Pancreas (tissue), 10 donors: ENCODE measurements at regions not wholly inside any gene's neighbourhood (a gene's known extent, or its start where the extent isn't known, plus 50 kb on each side); places are given as distances from the start of the nearest gene placed in this dataset.

ENCODE experiments used
- ATAC-seq, 4 donors: fragments of 200-7000 bp; cut with Tn5 transposase; one replicate each; pipeline versions ENCODE4 v1.8.0 to v1.9.1; 2020; ENCODE audit warnings: mild to moderate bottlenecking in 4 of 4, moderate library complexity in 4 of 4
- DNase-seq, 6 donors: peaks; one replicate each; pipeline ENCODE4 v3.0.0-alpha.2; 2020
- FAIRE-seq: peaks from 2 replicates; lab custom pipeline; 2012; peaks lifted over from hg19 to GRCh38; lab: Jason Lieb, UNC
- H3K27ac ChIP-seq, 4 donors: fragments of 200-600 bp; sonication (generic); 1 replicate in 3 of 4; 2 replicates in 1 of 4; pipeline versions ENCODE4 v1.5.0 to v1.8.0; 2020
- H3K27me3 ChIP-seq, 4 donors: fragments of 200-600 bp; one replicate each; pipeline ENCODE4 v1.8.0; 2021
- H3K36me3 ChIP-seq, 3 donors: fragments of 200-600 bp; sonication (generic) in 1 of 3; one replicate each; pipeline versions ENCODE4 v1.5.0 to v1.8.0; 2020 to 2021
- H3K4me1 ChIP-seq, 3 donors: fragments of 200-600 bp; one replicate each; pipeline ENCODE4 v1.8.0; 2021
- H3K4me3 ChIP-seq, 4 donors: fragments of 200-600 bp; sonication (generic) in 2 of 4; one replicate each; pipeline versions ENCODE4 v1.5.0 to v1.8.0; 2020 to 2021
- H3K9me3 ChIP-seq, 4 donors: fragments of 200-600 bp; one replicate each; pipeline ENCODE4 v1.8.0; 2021
- CTCF ChIP-seq, 4 donors: fragments of 200-600 bp; sonication (generic) in 3 of 4; IDR thresholded peaks; one replicate each; pipeline versions ENCODE4 v1.5.0 to v1.8.0; 2021; ENCODE audit warnings: antibody characterized with exemption in 4 of 4
- WGBS, 2 donors: extraction: QIAGEN DNeasy Blood & Tissue Kit; methylation state at CpG; one replicate each; pipeline ENCODE4 v1.1.7; 2013; 5-methylcytosine and 5-hydroxymethylcytosine counted together
- intact Hi-C, 3 donors: fragments of 100-400 bp; cut with DNase I; formaldehyde crosslinking; loops; one replicate each; pipeline versions ENCODE4 v1.11.1 to v1.14.2; 2022
- donor health status: healthy with polysubstance abuse.
- donor health status: DM: no; HTN: no; CAD: no; lungs with moderate emphysema.
- donor health status: DM: no; HTN: no; CAD: no.
- donor health status: control.
- donor health status: control.
- donor health status: Bipolar disorder and iron deficiency.
- donor health status: DM: yes; HTN: yes; CAD: no.
- donor health status: DM: no; HTN: no; CAD: no.
- donor health status: DM: no; HTN: no; CAD: no.
- donor health status: DM: yes; HTN: yes; CAD: no.

- no peak for TF ChIP-seq CTCF (IDR thresholded peaks at IDR 0.05)
- no peaks in the 10 kb centered on the region for H3K4me1 ChIP-seq
- H3K4me3 ChIP-seq: no peak overlapping the region
- intact Hi-C loops: no loop called here
- H3K36me3 ChIP-seq: no peaks in the 10 kb centered on the region
- ATAC-seq (no peak), FAIRE-seq (no peak), DNase-seq (no peak)
- H3K27ac ChIP-seq: no peak overlapping the region
- H3K27me3 ChIP-seq: no peaks in the 10 kb centered on the region
- WGBS, 2 donors: 83 to 88% methylated on average over 1 of the region's 1 CpG
- H3K9me3 ChIP-seq: no peaks in the 10 kb centered on the region
Measured at GRCh38 chr5:110195288-110195687, 505.6 kb downstream of the MAN2A1 start.

GRCh38 chr5:110201791-110202190 lies 512.1 kb downstream of the MAN2A1 start:
- H3K4me3 ChIP-seq: no peak overlapping the region
- no peaks in the 10 kb centered on the region for H3K36me3 ChIP-seq
- no peak for DNase-seq
- H3K4me1 ChIP-seq: no peaks in the 10 kb centered on the region
- no peak for TF ChIP-seq CTCF (IDR thresholded peaks at IDR 0.05)
- no peak for ATAC-seq
- intact Hi-C loops: no loop called here
- no peak overlapping the region for H3K27ac ChIP-seq
- no peak for FAIRE-seq
- no peaks in the 10 kb centered on the region for H3K9me3 ChIP-seq
- no peaks in the 10 kb centered on the region for H3K27me3 ChIP-seq
- 19 to 33% methylated on average over 1 of the region's 1 CpG for WGBS, 2 donors

GRCh38 chr5:110203661-110204060 lies 513.9 kb downstream of the MAN2A1 start:
- Histone ChIP-seq H3K36me3 (no peaks in the 10 kb centered on the region), H3K4me1 (no peaks in the 10 kb centered on the region), H3K4me3 (no peak overlapping the region), H3K9me3 (no peaks in the 10 kb centered on the region), H3K27me3 (no peaks in the 10 kb centered on the region), H3K27ac (no peak overlapping the region)
- no peak for ATAC-seq
- FAIRE-seq: no peak
- no peak for TF ChIP-seq CTCF (IDR thresholded peaks at IDR 0.05)
- intact Hi-C loops: no loop called here
- no peak for DNase-seq

- H3K27ac ChIP-seq: no peak overlapping the region
- ATAC-seq: no peak
- H3K9me3 ChIP-seq: no peaks in the 10 kb centered on the region
- H3K4me3 ChIP-seq: no peak overlapping the region
- DNase-seq: no peak
- 45 to 52% methylated on average over 3 of the region's 3 CpGs for WGBS, 2 donors
- no peaks in the 10 kb centered on the region for H3K27me3 ChIP-seq
- TF ChIP-seq CTCF (IDR thresholded peaks at IDR 0.05): no peak
- intact Hi-C loops: no loop called here
- H3K36me3 ChIP-seq: no peaks in the 10 kb centered on the region
- no peaks in the 10 kb centered on the region for H3K4me1 ChIP-seq
- no peak for FAIRE-seq
Measured at GRCh38 chr5:110209401-110209800, 517.1 kb downstream of the TMEM232 start.

GRCh38 chr5:110218981-110219380 lies 507.5 kb downstream of the TMEM232 start:
- H3K36me3 ChIP-seq: no peaks in the 10 kb centered on the region
- H3K9me3 ChIP-seq: no peaks in the 10 kb centered on the region
- FAIRE-seq: no peak
- WGBS, 2 donors: 43 to 75% methylated on average over 1 of the region's 1 CpG
- no peak overlapping the region for H3K4me3 ChIP-seq
- TF ChIP-seq CTCF (IDR thresholded peaks at IDR 0.05): no peak
- no peaks in the 10 kb centered on the region for H3K27me3 ChIP-seq
- intact Hi-C loops: no loop called here
- no peak overlapping the region for H3K27ac ChIP-seq
- DNase-seq: no peak
- H3K4me1 ChIP-seq: no peaks in the 10 kb centered on the region
- ATAC-seq: no peak
